ENCODE measurements at regions not wholly inside any gene's neighbourhood (a gene's known extent, or its start where the extent isn't known, plus 50 kb on each side); places are given as distances from the start of the nearest gene placed in this dataset.

DNA sequence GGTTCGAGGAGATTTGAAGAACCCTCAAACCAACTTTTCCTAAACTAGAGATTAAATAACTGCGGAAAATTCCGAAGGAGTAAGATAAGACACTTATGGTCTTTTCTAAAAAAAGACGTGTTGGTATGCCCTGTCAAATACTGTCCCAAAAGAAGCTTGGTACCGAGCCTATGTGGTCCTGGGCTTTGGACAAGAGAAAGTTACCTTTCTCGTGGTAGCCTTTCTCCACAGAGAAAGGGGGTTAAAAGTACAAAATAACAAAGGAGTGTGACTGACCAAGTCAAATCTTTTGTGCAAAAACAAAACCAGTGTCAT is 56.2 kb upstream of the JCAD start:
- TF ChIP-seq, protein P1, sequence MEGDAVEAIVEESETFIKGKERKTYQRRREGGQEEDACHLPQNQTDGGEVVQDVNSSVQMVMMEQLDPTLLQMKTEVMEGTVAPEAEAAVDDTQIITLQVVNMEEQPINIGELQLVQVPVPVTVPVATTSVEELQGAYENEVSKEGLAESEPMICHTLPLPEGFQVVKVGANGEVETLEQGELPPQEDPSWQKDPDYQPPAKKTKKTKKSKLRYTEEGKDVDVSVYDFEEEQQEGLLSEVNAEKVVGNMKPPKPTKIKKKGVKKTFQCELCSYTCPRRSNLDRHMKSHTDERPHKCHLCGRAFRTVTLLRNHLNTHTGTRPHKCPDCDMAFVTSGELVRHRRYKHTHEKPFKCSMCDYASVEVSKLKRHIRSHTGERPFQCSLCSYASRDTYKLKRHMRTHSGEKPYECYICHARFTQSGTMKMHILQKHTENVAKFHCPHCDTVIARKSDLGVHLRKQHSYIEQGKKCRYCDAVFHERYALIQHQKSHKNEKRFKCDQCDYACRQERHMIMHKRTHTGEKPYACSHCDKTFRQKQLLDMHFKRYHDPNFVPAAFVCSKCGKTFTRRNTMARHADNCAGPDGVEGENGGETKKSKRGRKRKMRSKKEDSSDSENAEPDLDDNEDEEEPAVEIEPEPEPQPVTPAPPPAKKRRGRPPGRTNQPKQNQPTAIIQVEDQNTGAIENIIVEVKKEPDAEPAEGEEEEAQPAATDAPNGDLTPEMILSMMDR (IDR thresholded peaks at IDR 0.05), result no peak
- no peak overlapping the region for H3K4me3 ChIP-seq
- H3K27me3 ChIP-seq, result no peaks in the 10 kb centered on the region
- H3K9me3 ChIP-seq, result no peaks in the 10 kb centered on the region
- intact Hi-C loops (cut with DNase I), result no loop called here
- H3K27ac ChIP-seq, result no peak overlapping the region
- DNase-seq (no peak), ATAC-seq (peak; percentile 75)
- H3K36me3 ChIP-seq, result no peaks in the 10 kb centered on the region
- H3K4me1 ChIP-seq, result no peaks in the 10 kb centered on the region

DNA sequence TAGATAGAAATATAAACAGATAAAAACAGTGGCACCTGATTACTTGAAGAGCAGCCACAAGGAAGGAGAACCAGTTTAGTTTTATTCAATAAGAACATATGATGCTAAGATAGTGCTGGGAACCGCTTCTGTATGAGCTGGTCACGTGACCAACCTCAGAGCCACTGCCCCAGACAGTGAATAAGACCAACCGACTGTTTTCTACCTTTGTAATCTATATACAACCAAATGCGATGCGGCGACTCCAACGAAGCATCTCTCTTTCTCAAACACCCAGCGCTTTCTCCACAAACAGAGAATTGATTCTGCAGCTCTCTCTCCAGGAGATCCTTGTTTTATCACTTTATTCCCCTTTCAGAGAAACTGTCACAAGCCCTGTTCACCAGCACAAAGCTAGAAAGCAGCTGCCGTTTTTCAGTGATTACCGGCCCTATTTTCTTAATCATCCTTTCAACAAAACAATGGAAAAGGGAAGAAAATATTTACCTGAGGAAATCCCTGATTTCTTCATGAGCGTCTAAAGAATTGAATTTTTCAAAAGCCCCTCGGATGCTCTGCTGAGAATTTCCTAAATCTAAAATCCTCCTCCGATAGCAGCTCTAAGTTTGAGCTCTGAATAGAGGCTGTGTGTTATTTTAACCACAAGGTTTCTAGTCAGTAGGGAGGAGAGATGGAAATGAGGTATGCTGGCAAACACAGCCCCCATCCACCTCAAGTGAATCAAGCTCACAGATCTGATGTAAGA is 55.7 kb upstream of the JCAD start:
- H3K4me3 ChIP-seq, result no peak overlapping the region
- intact Hi-C loops (cut with DNase I), result no loop called here
- ATAC-seq (peak; percentile 91), DNase-seq (peak in 2 of 4 donors; percentile 38 to 54)
- no peaks in the 10 kb centered on the region for H3K9me3 ChIP-seq
- H3K36me3 ChIP-seq, result no peaks in the 10 kb centered on the region
- TF ChIP-seq, protein P1 (IDR thresholded peaks at IDR 0.05), result no peak
- H3K27ac ChIP-seq, result peak overlapping the region in 1 of 2 donors; percentile 28
- no peaks in the 10 kb centered on the region for H3K4me1 ChIP-seq
- no peaks in the 10 kb centered on the region for H3K27me3 ChIP-seq

DNA sequence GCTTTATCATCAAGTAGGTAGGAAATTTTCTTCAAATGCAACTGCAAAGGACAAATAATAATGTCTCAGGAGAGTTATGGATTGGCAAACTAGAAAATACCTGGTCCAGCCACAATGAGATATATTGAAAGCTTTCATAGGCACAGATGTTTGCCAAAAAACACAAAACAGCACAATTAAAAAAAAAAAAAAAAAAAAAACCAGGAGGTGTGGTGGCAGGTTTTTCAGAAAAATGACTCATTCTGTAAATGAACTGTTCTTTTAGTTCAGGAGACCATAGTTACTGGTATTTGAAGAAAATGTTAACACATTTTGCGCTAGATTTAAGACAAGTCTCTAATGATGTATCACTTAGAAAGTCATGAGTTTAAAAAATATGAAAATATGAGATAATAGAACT is 55.0 kb upstream of the JCAD start:
- no peak for ATAC-seq
- no peak for DNase-seq
- no peak overlapping the region for H3K27ac ChIP-seq
- no peaks in the 10 kb centered on the region for H3K9me3 ChIP-seq
- H3K36me3 ChIP-seq, result no peaks in the 10 kb centered on the region
- intact Hi-C loops (cut with DNase I), result no loop called here
- H3K4me3 ChIP-seq, result no peak overlapping the region
- TF ChIP-seq, protein P1 (IDR thresholded peaks at IDR 0.05), result no peak
- no peaks in the 10 kb centered on the region for H3K4me1 ChIP-seq
- H3K27me3 ChIP-seq, result no peaks in the 10 kb centered on the region

DNA sequence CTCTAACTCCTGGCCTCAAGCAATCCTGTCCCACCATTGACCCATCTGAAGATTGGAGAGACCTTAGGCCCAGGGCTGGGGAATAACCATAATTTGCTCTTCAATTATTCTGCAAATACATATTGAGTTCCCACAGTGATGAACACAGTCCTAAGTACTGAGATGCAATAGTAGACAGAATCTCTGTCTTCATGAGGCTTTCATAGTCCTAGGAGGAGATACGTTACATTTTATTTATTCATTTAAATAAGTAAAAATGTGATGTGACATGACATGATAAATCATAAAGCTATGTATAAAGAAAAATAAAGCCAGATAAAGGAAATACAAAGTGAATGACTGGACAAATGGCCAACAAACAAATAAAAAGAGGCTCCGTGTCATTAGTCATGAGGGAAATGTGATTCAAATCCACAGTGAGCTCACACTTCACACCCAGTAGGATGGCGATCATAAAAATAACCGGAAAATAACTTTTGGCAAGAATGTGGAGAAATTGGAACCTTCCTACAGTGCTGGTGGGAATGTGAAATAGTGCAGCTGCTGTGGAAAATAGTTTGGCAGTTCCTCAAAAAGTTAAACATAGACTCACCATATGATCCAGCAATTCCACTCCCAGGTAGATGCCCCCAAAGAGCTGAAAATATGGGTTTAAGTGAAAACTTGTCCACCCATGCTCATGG is 52.1 kb upstream of the JCAD start:
- no peak overlapping the region for H3K4me3 ChIP-seq
- TF ChIP-seq, protein P1 (IDR thresholded peaks at IDR 0.05), result no peak
- H3K27ac ChIP-seq, result no peak overlapping the region
- intact Hi-C loops (cut with DNase I), result no loop called here
- H3K4me1 ChIP-seq, result no peaks in the 10 kb centered on the region
- no peaks in the 10 kb centered on the region for H3K36me3 ChIP-seq
- H3K9me3 ChIP-seq, result no peaks in the 10 kb centered on the region
- ATAC-seq (peak; percentile 5), DNase-seq (peak in 1 of 4 donors; percentile 52)
- no peaks in the 10 kb centered on the region for H3K27me3 ChIP-seq
